ENCODE measurements at regions not wholly inside any gene's neighbourhood (a gene's known extent, or its start where the extent isn't known, plus 50 kb on each side); places are given as distances from the start of the nearest gene placed in this dataset.

GRCh38 chr11:29959488-29959887, 57.3 kb downstream of the KCNA4 start:
- no peak overlapping the region for H3K27ac Mint-ChIP-seq (ENCODE audit: unreplicated experiment)
- H3K36me3 Mint-ChIP-seq (ENCODE audit: unreplicated experiment) = no peaks in the 10 kb centered on the region
- no peak for DNase-seq
- H3K4me1 Mint-ChIP-seq (ENCODE audit: low read depth, unreplicated experiment) = no peaks in the 10 kb centered on the region
- no peak overlapping the region for H3K4me3 Mint-ChIP-seq (ENCODE audit: unreplicated experiment)
- no peaks in the 10 kb centered on the region for H3K27me3 Mint-ChIP-seq (ENCODE audit: unreplicated experiment)
- no peak for TF ChIP-seq CTCF (IDR thresholded peaks at IDR 0.05; ENCODE audit: partially characterized antibody, unreplicated experiment)
- peaks cover 3% of the 10 kb centered on the region for H3K9me3 Mint-ChIP-seq (ENCODE audit: unreplicated experiment)

GRCh38 chr11:29957431-29957830, 59.4 kb downstream of the KCNA4 start:
- Mint-ChIP-seq H3K9me3 (ENCODE audit: unreplicated experiment) (peaks cover 3% of the 10 kb centered on the region), H3K27me3 (ENCODE audit: unreplicated experiment) (no peaks in the 10 kb centered on the region), H3K4me1 (ENCODE audit: low read depth, unreplicated experiment) (no peaks in the 10 kb centered on the region), H3K36me3 (ENCODE audit: unreplicated experiment) (no peaks in the 10 kb centered on the region), H3K27ac (ENCODE audit: unreplicated experiment) (no peak overlapping the region), H3K4me3 (ENCODE audit: unreplicated experiment) (no peak overlapping the region)
- TF ChIP-seq CTCF (IDR thresholded peaks at IDR 0.05; ENCODE audit: partially characterized antibody, unreplicated experiment) = no peak
- no peak for DNase-seq

- TF ChIP-seq CTCF (IDR thresholded peaks at IDR 0.05; ENCODE audit: partially characterized antibody, unreplicated experiment) = no peak
- Mint-ChIP-seq H3K9me3 (ENCODE audit: unreplicated experiment) (no peaks in the 10 kb centered on the region), H3K27me3 (ENCODE audit: unreplicated experiment) (no peaks in the 10 kb centered on the region), H3K4me1 (ENCODE audit: low read depth, unreplicated experiment) (no peaks in the 10 kb centered on the region), H3K27ac (ENCODE audit: unreplicated experiment) (no peak overlapping the region), H3K4me3 (ENCODE audit: unreplicated experiment) (no peak overlapping the region), H3K36me3 (ENCODE audit: unreplicated experiment) (no peaks in the 10 kb centered on the region)
- DNase-seq = no peak
These were observed 60.7 kb downstream of the KCNA4 start for GRCh38 chr11:29956076-29956556.

GRCh38 chr11:29943347-29943746, 73.5 kb downstream of the KCNA4 start:
- no peaks in the 10 kb centered on the region for H3K27me3 Mint-ChIP-seq (ENCODE audit: unreplicated experiment)
- H3K9me3 Mint-ChIP-seq (ENCODE audit: unreplicated experiment) = peaks cover 2% of the 10 kb centered on the region

GRCh38 chr11:29937526-29937925, 79.3 kb downstream of the KCNA4 start:
- no peak for TF ChIP-seq CTCF (IDR thresholded peaks at IDR 0.05; ENCODE audit: partially characterized antibody, unreplicated experiment)
- Mint-ChIP-seq H3K4me3 (ENCODE audit: unreplicated experiment) (no peak overlapping the region), H3K36me3 (ENCODE audit: unreplicated experiment) (no peaks in the 10 kb centered on the region), H3K27ac (ENCODE audit: unreplicated experiment) (no peak overlapping the region), H3K27me3 (ENCODE audit: unreplicated experiment) (no peaks in the 10 kb centered on the region), H3K9me3 (ENCODE audit: unreplicated experiment) (no peaks in the 10 kb centered on the region), H3K4me1 (ENCODE audit: low read depth, unreplicated experiment) (no peaks in the 10 kb centered on the region)
- no peak for DNase-seq

More at GRCh38 chr11:29943347-29943746, 73.5 kb downstream of the KCNA4 start:
- no peaks in the 10 kb centered on the region for H3K4me1 Mint-ChIP-seq (ENCODE audit: low read depth, unreplicated experiment)
- H3K36me3 Mint-ChIP-seq (ENCODE audit: unreplicated experiment) = peaks cover 5% of the 10 kb centered on the region
- no peak for TF ChIP-seq CTCF (IDR thresholded peaks at IDR 0.05; ENCODE audit: partially characterized antibody, unreplicated experiment)
- no peak overlapping the region for H3K4me3 Mint-ChIP-seq (ENCODE audit: unreplicated experiment)
- no peak overlapping the region for H3K27ac Mint-ChIP-seq (ENCODE audit: unreplicated experiment)
- no peak for DNase-seq

Measured in glutamatergic neuron (in vitro differentiated cells).